ENCODE measurements at regions not wholly inside any gene's neighbourhood (a gene's known extent, or its start where the extent isn't known, plus 50 kb on each side); places are given as distances from the start of the nearest gene placed in this dataset.

DNA sequence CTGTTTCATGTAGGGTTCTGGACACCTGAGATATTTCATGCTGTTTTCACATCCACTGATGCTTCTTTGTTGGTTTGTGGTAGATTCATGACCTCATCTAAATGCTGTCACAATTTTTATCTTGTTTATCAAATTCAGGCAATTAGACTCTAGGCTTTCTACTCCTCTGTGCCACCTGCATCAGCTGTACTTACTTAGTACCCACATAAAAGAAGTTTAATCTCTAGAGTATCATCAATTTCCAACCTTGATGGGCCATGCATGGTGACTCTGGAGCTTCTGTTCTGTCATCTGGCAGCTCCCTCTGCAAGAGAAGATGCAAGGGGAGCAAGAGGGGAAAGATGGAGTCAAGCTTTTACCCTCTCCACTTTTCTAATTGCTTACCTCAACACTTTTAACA lies 195.9 kb upstream of the VWC2 start:
- TF ChIP-seq, protein P1, sequence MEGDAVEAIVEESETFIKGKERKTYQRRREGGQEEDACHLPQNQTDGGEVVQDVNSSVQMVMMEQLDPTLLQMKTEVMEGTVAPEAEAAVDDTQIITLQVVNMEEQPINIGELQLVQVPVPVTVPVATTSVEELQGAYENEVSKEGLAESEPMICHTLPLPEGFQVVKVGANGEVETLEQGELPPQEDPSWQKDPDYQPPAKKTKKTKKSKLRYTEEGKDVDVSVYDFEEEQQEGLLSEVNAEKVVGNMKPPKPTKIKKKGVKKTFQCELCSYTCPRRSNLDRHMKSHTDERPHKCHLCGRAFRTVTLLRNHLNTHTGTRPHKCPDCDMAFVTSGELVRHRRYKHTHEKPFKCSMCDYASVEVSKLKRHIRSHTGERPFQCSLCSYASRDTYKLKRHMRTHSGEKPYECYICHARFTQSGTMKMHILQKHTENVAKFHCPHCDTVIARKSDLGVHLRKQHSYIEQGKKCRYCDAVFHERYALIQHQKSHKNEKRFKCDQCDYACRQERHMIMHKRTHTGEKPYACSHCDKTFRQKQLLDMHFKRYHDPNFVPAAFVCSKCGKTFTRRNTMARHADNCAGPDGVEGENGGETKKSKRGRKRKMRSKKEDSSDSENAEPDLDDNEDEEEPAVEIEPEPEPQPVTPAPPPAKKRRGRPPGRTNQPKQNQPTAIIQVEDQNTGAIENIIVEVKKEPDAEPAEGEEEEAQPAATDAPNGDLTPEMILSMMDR (IDR thresholded peaks at IDR 0.05 in 2 of 3, conservative IDR thresholded peaks at IDR 0.05 in 1 of 3; ENCODE audit: borderline replicate concordance in 1 of 3, insufficient read depth in 1 of 3, low read depth in 2 of 3, low read length in 2 of 3): no peak
- TF ChIP-seq, protein P2, sequence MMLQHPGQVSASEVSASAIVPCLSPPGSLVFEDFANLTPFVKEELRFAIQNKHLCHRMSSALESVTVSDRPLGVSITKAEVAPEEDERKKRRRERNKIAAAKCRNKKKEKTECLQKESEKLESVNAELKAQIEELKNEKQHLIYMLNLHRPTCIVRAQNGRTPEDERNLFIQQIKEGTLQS (IDR thresholded peaks at IDR 0.05): no peak
- TF ChIP-seq, protein P3, sequence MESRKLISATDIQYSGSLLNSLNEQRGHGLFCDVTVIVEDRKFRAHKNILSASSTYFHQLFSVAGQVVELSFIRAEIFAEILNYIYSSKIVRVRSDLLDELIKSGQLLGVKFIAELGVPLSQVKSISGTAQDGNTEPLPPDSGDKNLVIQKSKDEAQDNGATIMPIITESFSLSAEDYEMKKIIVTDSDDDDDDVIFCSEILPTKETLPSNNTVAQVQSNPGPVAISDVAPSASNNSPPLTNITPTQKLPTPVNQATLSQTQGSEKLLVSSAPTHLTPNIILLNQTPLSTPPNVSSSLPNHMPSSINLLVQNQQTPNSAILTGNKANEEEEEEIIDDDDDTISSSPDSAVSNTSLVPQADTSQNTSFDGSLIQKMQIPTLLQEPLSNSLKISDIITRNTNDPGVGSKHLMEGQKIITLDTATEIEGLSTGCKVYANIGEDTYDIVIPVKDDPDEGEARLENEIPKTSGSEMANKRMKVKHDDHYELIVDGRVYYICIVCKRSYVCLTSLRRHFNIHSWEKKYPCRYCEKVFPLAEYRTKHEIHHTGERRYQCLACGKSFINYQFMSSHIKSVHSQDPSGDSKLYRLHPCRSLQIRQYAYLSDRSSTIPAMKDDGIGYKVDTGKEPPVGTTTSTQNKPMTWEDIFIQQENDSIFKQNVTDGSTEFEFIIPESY (IDR thresholded peaks at IDR 0.05; ENCODE audit: extremely low read depth, insufficient replicate concordance, low read length): no peak
- no peak for TF ChIP-seq FOSL1 (IDR thresholded peaks at IDR 0.05; ENCODE audit: low read depth)
- TF ChIP-seq, protein P4, sequence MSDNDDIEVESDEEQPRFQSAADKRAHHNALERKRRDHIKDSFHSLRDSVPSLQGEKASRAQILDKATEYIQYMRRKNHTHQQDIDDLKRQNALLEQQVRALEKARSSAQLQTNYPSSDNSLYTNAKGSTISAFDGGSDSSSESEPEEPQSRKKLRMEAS (IDR thresholded peaks at IDR 0.05): no peak
- TF ChIP-seq POLR2A (IDR thresholded peaks at IDR 0.05; ENCODE audit: borderline replicate concordance, extremely low read depth, insufficient read depth, insufficient read length): no peak
- no peak for TF ChIP-seq ELF1 (IDR thresholded peaks at IDR 0.05; ENCODE audit: borderline replicate concordance, low read depth)
- TF ChIP-seq ZNF274 (IDR thresholded peaks at IDR 0.05; ENCODE audit: low read depth, low read length): no peak
- no peak for TF ChIP-seq RAD21 (IDR thresholded peaks at IDR 0.05; ENCODE audit: low read depth)
- TF ChIP-seq EZH2 (IDR thresholded peaks at IDR 0.05): no peak
- no peak for TF ChIP-seq POLR2AphosphoS5 (IDR thresholded peaks at IDR 0.05; ENCODE audit: low read depth, low read length)
